H1 (cell line): ENCODE measurements at regions not wholly inside any gene's neighbourhood (a gene's known extent, or its start where the extent isn't known, plus 50 kb on each side); places are given as distances from the start of the nearest gene placed in this dataset.

Experiments
- CTCF ChIA-PET: fragments of 300-600 bp; sonication (Branson Sonifier 250); formaldehyde crosslinking; loops from one replicate; lab custom pipeline; 2021; ENCODE audit not compliant: partially characterized antibody; lab: Charles Lee
- POLR2A ChIA-PET: fragments of 300-600 bp; sonication (Branson Sonifier 250); formaldehyde crosslinking; loops from one replicate; lab custom pipeline; 2021; ENCODE audit warnings: inconsistent platforms; ENCODE audit not compliant: partially characterized antibody; lab: Charles Lee
- DNase-seq, 2 experiments: peaks; one replicate each; pipeline versions ENCODE4 v3.0.0 to v3.0.0-alpha.2; 2010 to 2022; ENCODE audit warnings: low spot score in 2 of 2, low read depth in 1 of 2, mixed read lengths in 1 of 2
- FAIRE-seq: peaks from 2 replicates; lab custom pipeline; 2011; peaks lifted over from hg19 to GRCh38; lab: Jason Lieb, UNC
- H2AFZ ChIP-seq: 2 replicates; pipeline ENCODE4 v1.8.1; 2012; ENCODE audit warnings: low read length, inconsistent platforms
- H2AK5ac ChIP-seq: 2 replicates; pipeline ENCODE4 v1.6.1; 2013; ENCODE audit warnings: low read depth, low read length
- H2BK120ac ChIP-seq: replicated peaks from 2 replicates; pipeline ENCODE3; 2013; ENCODE audit warnings: low read depth, low read length, inconsistent platforms
- H2BK12ac ChIP-seq: 2 replicates; pipeline ENCODE4 v1.6.1; 2013; ENCODE audit warnings: low read depth, low read length
- H2BK15ac ChIP-seq: 2 replicates; pipeline ENCODE4 v1.6.1; 2013; ENCODE audit warnings: low read length
- H2BK20ac ChIP-seq: 2 replicates; pipeline ENCODE4 v1.6.1; 2013; ENCODE audit warnings: low read length
- H2BK5ac ChIP-seq: 2 replicates; pipeline ENCODE4 v1.6.1; 2013; ENCODE audit warnings: low read depth, low read length
- H3K14ac ChIP-seq: 2 replicates; pipeline ENCODE4 v1.6.1; 2013; ENCODE audit warnings: inconsistent platforms; ENCODE audit not compliant: insufficient read length
- H3K18ac ChIP-seq: 2 replicates; pipeline ENCODE4 v1.6.1; 2013; ENCODE audit warnings: low read length; ENCODE audit errors: extremely low read depth
- H3K23ac ChIP-seq: 2 replicates; pipeline ENCODE4 v1.6.1; 2013; ENCODE audit warnings: inconsistent platforms; ENCODE audit not compliant: insufficient read length
- H3K23me2 ChIP-seq: 2 replicates; pipeline ENCODE4 v1.6.1; 2013; ENCODE audit warnings: low read depth, low read length
- H3K27ac ChIP-seq: 2 replicates; pipeline ENCODE4 v1.6.1; 2011; ENCODE audit warnings: low read depth, low read length, inconsistent platforms
- H3K27me3 ChIP-seq, 4 experiments: replicated peaks in 1 of 4; 1 replicate in 1 of 4; 2 replicates in 3 of 4; pipeline versions ENCODE4 v1.6.1 to v1.8.1; 2011 to 2013; ENCODE audit warnings: low read length in 3 of 4, mild to moderate bottlenecking in 3 of 4, inconsistent platforms in 2 of 4, mixed read lengths in 2 of 4, moderate library complexity in 1 of 4; ENCODE audit not compliant: control insufficient read depth in 3 of 4, insufficient read depth in 3 of 4; ENCODE audit errors: extremely low read depth in 1 of 4
- H3K36me3 ChIP-seq, 4 experiments: 2 replicates each; pipeline versions ENCODE4 v1.6.1 to v1.8.1; 2011 to 2013; ENCODE audit warnings: mild to moderate bottlenecking in 4 of 4, low read length in 3 of 4, moderate library complexity in 2 of 4, control low read depth in 1 of 4, inconsistent platforms in 1 of 4; ENCODE audit not compliant: insufficient read depth in 4 of 4, control insufficient read depth in 2 of 4
- H3K4ac ChIP-seq: replicated peaks from 2 replicates; pipeline ENCODE3; 2013; ENCODE audit warnings: low read length, low read depth, mixed read lengths, inconsistent platforms; ENCODE audit not compliant: insufficient read length
- H3K4me1 ChIP-seq, 4 experiments: replicated peaks in 1 of 4; 1 replicate in 1 of 4; 2 replicates in 3 of 4; pipeline versions ENCODE4 v1.6.1 to v1.8.1; 2011 to 2013; ENCODE audit warnings: low read length in 3 of 4, inconsistent platforms in 2 of 4, mixed read lengths in 1 of 4; ENCODE audit not compliant: insufficient read depth in 4 of 4, control insufficient read depth in 3 of 4
- H3K4me2 ChIP-seq, 2 experiments: 2 replicates each; pipeline versions ENCODE4 v1.6.1 to v1.8.1; 2011 to 2013; ENCODE audit warnings: low read depth in 2 of 2, low read length in 2 of 2, control low read depth in 1 of 2, inconsistent platforms in 1 of 2, mild to moderate bottlenecking in 1 of 2; ENCODE audit not compliant: insufficient read depth in 1 of 2
- H3K4me3 ChIP-seq, 4 experiments: fragments of 200-600, 300-600 bp in 1 of 4; sonication (generic), shearing (Covaris generic), sonication (Bioruptor Twin) in 1 of 4; 2 replicates each; pipeline versions ENCODE4 v1.5.1 to v1.8.1; 2011 to 2016; ENCODE audit warnings: low read length in 4 of 4, low read depth in 3 of 4, control low read depth in 2 of 4, inconsistent platforms in 2 of 4, mild to moderate bottlenecking in 2 of 4, mixed read lengths in 1 of 4, moderate library complexity in 1 of 4; ENCODE audit not compliant: insufficient read depth in 2 of 4; ENCODE audit errors: extremely low read depth in 1 of 4
- H3K56ac ChIP-seq: replicated peaks from 2 replicates; pipeline ENCODE3; 2013; ENCODE audit warnings: low read depth, mild to moderate bottlenecking, mixed read lengths, low read length, inconsistent platforms; ENCODE audit not compliant: insufficient read length
- H3K79me1 ChIP-seq: 2 replicates; pipeline ENCODE4 v1.6.1; 2013; ENCODE audit warnings: low read depth, low read length, control low read depth
- H3K79me2 ChIP-seq, 2 experiments: 2 replicates each; pipeline versions ENCODE4 v1.6.1 to v1.8.1; 2012 to 2013; ENCODE audit warnings: low read length in 2 of 2, mild to moderate bottlenecking in 2 of 2, inconsistent platforms in 1 of 2; ENCODE audit not compliant: insufficient read depth in 2 of 2, control insufficient read depth in 1 of 2
- H3K9ac ChIP-seq, 4 experiments: replicated peaks in 1 of 4; 1 replicate in 1 of 4; 2 replicates in 3 of 4; pipeline versions ENCODE4 v1.6.1 to v1.8.1; 2011 to 2013; ENCODE audit warnings: low read depth in 3 of 4, low read length in 3 of 4, control low read depth in 2 of 4, mild to moderate bottlenecking in 2 of 4, moderate library complexity in 2 of 4, inconsistent platforms in 1 of 4; ENCODE audit errors: extremely low read depth in 1 of 4
- H3K9me3 ChIP-seq, 2 experiments: 2 replicates each; pipeline versions ENCODE4 v1.6.1 to v1.8.1; 2012 to 2013; ENCODE audit warnings: mild to moderate bottlenecking in 2 of 2, moderate library complexity in 2 of 2, control low read depth in 1 of 2, inconsistent platforms in 1 of 2, low read depth in 1 of 2, low read length in 1 of 2, mixed read lengths in 1 of 2; ENCODE audit not compliant: insufficient read depth in 2 of 2
- H4K20me1 ChIP-seq, 2 experiments: replicated peaks in 1 of 2; 2 replicates each; pipeline versions ENCODE3 to v1.8.1; 2011 to 2013; ENCODE audit warnings: inconsistent platforms in 2 of 2, low read length in 2 of 2, mild to moderate bottlenecking in 1 of 2; ENCODE audit not compliant: insufficient read depth in 2 of 2, control insufficient read depth in 1 of 2
- H4K5ac ChIP-seq: 2 replicates; pipeline ENCODE4 v1.6.1; 2013; ENCODE audit warnings: low read length, low read depth, mixed read lengths, inconsistent platforms; ENCODE audit not compliant: insufficient read length
- H4K8ac ChIP-seq: 2 replicates; pipeline ENCODE4 v1.8.0; 2013; ENCODE audit warnings: mild to moderate bottlenecking, moderate library complexity, low read length, inconsistent platforms; ENCODE audit not compliant: insufficient read depth; ENCODE audit errors: extremely low read depth
- H4K91ac ChIP-seq: replicated peaks from 2 replicates; pipeline ENCODE3; 2013; ENCODE audit warnings: low read length, mixed read lengths, inconsistent platforms; ENCODE audit not compliant: insufficient read length
- ASH2L ChIP-seq: fragments of 200-600, 300-600 bp; sonication (generic); IDR thresholded peaks from one replicate; pipeline ENCODE4 v1.7.1; 2017; ENCODE audit warnings: low read length
- BCL11A ChIP-seq, 2 experiments: IDR thresholded peaks; one replicate each; pipeline ENCODE4 v1.6.1; 2011; ENCODE audit warnings: low read depth in 2 of 2, low read length in 2 of 2, mild to moderate bottlenecking in 2 of 2
- BRCA1 ChIP-seq: IDR thresholded peaks from 2 replicates; pipeline ENCODE4 v1.6.1; 2012; ENCODE audit warnings: low read depth, low read length, improper control_type of control experiment
- CBX8 ChIP-seq: fragments of 300-800, 300-1000 bp; sonication (generic); IDR thresholded peaks from 2 replicates; pipeline ENCODE4 v1.7.1; 2016; ENCODE audit warnings: low read depth, low read length, borderline replicate concordance
- CHD1 ChIP-seq: IDR thresholded peaks from 2 replicates; pipeline ENCODE4 v1.6.1; 2012; ENCODE audit warnings: low read depth, low read length, improper control_type of control experiment
- CHD2 ChIP-seq: IDR thresholded peaks from 2 replicates; pipeline ENCODE4 v1.6.1; 2012; ENCODE audit warnings: low read length, improper control_type of control experiment
- FOSL1 ChIP-seq: IDR thresholded peaks from 2 replicates; pipeline ENCODE4 v1.6.1; 2011; ENCODE audit warnings: mild to moderate bottlenecking, low read depth, low read length, moderate library complexity; ENCODE audit not compliant: insufficient read depth
- HDAC6 ChIP-seq: IDR thresholded peaks from one replicate; pipeline ENCODE4 v1.7.1; 2012; ENCODE audit warnings: low read depth, mild to moderate bottlenecking, inconsistent platforms, low read length, moderate library complexity
- KDM1A ChIP-seq: fragments of 200-600, 300-600 bp; sonication (generic); IDR thresholded peaks from 2 replicates; pipeline ENCODE4 v1.7.1; 2016; ENCODE audit warnings: mild to moderate bottlenecking, low read length, borderline replicate concordance
- MAFK ChIP-seq: IDR thresholded peaks from 2 replicates; pipeline ENCODE4 v1.6.1; 2012; ENCODE audit warnings: low read depth, mild to moderate bottlenecking, improper control_type of control experiment, low read length
- RFX5 ChIP-seq: IDR thresholded peaks from 2 replicates; pipeline ENCODE4 v1.6.1; 2011; ENCODE audit warnings: low read depth, low read length, improper control_type of control experiment, borderline replicate concordance
- SP4 ChIP-seq: IDR thresholded peaks from 2 replicates; pipeline ENCODE4 v1.6.1; 2012; ENCODE audit warnings: low read length, inconsistent platforms
- ZNF274 ChIP-seq: IDR thresholded peaks from 2 replicates; pipeline ENCODE4 v1.7.0; 2012; ENCODE audit warnings: low read length, borderline replicate concordance; ENCODE audit errors: extremely low read depth

- Histone ChIP-seq H3K4me2 (no peak overlapping the region), H2BK120ac (no peak overlapping the region), H3K27me3 (no peaks in the 10 kb centered on the region), H3K4me1 (0 out of 7 replicates have a peak, but pooled peaks cover 0 to 5% (median 0%) of the 10 kb centered on the region in 4 experiments), H2AK5ac (no peak overlapping the region), H2AFZ (no peak overlapping the region), H3K79me2 (no peaks in the 10 kb centered on the region), H3K4ac (no peak overlapping the region), H3K23ac (no peak overlapping the region), H2BK20ac (no peak overlapping the region), H3K4me3 (no peak overlapping the region), H3K56ac (no peak overlapping the region), H3K23me2 (no peaks in the 10 kb centered on the region), H3K79me1 (no peaks in the 10 kb centered on the region), H4K20me1 (no peaks in the 10 kb centered on the region), H3K9ac (no peak overlapping the region), H3K27ac (no peak overlapping the region), H3K36me3 (no peaks in the 10 kb centered on the region), H2BK12ac (no peak overlapping the region), H2BK5ac (no peak overlapping the region), H3K18ac (no peak overlapping the region), H4K5ac (no peak overlapping the region), H2BK15ac (no peak overlapping the region), H4K91ac (no peak overlapping the region), H3K9me3 (no peaks in the 10 kb centered on the region), H4K8ac (no peak overlapping the region), H3K14ac (no peak overlapping the region)
- FAIRE-seq = no peak
- CTCF ChIA-PET = no interaction called here
- TF ChIP-seq ASH2L (no peak), FOSL1 (no peak), CHD2 (no peak), CHD1 (no peak), RFX5 (no peak), ZNF274 (no peak), CBX8 (no peak), SP4 (no peak), HDAC6 (no peak), MAFK (no peak), KDM1A (no peak), BRCA1 (no peak), BCL11A (IDR thresholded peaks at IDR 0.05; ENCODE audit: low read depth in 2 of 2, low read length in 2 of 2) (no peak)
- DNase-seq = no peak
- POLR2A ChIA-PET = no interaction called here
These were observed 400.2 kb downstream of the TLR4 start for GRCh38 chr9:118104363-118104762.
